WERI-Rb-1 (cell line): ENCODE measurements at regions not wholly inside any gene's neighbourhood (a gene's known extent, or its start where the extent isn't known, plus 50 kb on each side); places are given as distances from the start of the nearest gene placed in this dataset.

Source experiments
- DNase-seq: peaks from one replicate; pipeline ENCODE4 v3.0.0-alpha.2; 2020
- H3K27ac ChIP-seq: fragments of 250-450 bp; sonication (Bioruptor Pico); 2 replicates; pipeline ENCODE4 v1.5.1; 2020; ENCODE audit warnings: mild to moderate bottlenecking, moderate library complexity
- H3K27me3 ChIP-seq: fragments of 250-450 bp; sonication (Bioruptor Pico); 2 replicates; pipeline ENCODE4 v1.5.1; 2021; ENCODE audit warnings: mild to moderate bottlenecking, low read depth, moderate library complexity; ENCODE audit not compliant: insufficient read depth, severe bottlenecking
- H3K36me3 ChIP-seq: fragments of 250-450 bp; sonication (Bioruptor Pico); 2 replicates; pipeline ENCODE4 v1.5.1; 2020; ENCODE audit warnings: mild to moderate bottlenecking, moderate library complexity
- H3K4me3 ChIP-seq: 2 replicates; pipeline ENCODE4 v1.5.1; 2011; ENCODE audit warnings: low read depth, mild to moderate bottlenecking, control low read depth, low read length
- H3K9me3 ChIP-seq: fragments of 250-450 bp; sonication (Bioruptor Pico); 2 replicates; pipeline ENCODE4 v1.5.1; 2021; ENCODE audit warnings: mild to moderate bottlenecking, moderate library complexity; ENCODE audit not compliant: severe bottlenecking
- CTCF ChIP-seq: IDR thresholded peaks from 2 replicates; pipeline ENCODE4 v1.5.1; 2011; ENCODE audit warnings: low read depth, mild to moderate bottlenecking, control low read depth, inconsistent platforms, low read length

GRCh38 chr15:100777821-100778220, 101.8 kb upstream of the ALDH1A3 start:
- no peaks in the 10 kb centered on the region for H3K36me3 ChIP-seq
- no peak overlapping the region for H3K4me3 ChIP-seq
- H3K9me3 ChIP-seq: no peaks in the 10 kb centered on the region
- no peaks in the 10 kb centered on the region for H3K27me3 ChIP-seq
- DNase-seq: no peak
- H3K27ac ChIP-seq: no peak overlapping the region
- no peak for TF ChIP-seq CTCF

DNA sequence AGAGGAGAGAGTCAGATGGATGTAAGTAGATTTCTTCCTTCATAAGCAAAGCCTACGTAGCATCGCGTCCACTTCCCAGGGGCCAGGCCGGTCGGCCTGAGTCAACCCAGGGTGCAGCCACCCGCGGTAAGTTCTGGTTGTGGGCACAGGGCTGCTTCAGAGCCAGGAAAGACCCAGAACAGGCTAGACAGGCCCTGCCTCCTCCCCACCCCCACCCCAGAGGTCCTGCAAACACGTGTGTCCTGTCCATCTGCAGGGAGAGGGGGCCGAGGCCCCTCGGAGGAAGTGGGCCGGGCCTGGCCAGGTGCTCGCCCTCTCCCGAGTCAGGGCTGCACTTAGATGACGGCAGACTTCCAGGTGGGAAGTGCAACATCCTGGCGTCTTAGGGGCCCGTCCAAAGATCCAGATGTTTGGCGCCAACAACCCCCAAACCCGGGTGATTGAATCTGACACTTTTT, 100.8 kb upstream of the ALDH1A3 start:
- Histone ChIP-seq H3K4me3 (no peak overlapping the region), H3K9me3 (no peaks in the 10 kb centered on the region), H3K36me3 (no peaks in the 10 kb centered on the region), H3K27me3 (no peaks in the 10 kb centered on the region), H3K27ac (no peak overlapping the region)
- DNase-seq: no peak
- TF ChIP-seq CTCF: no peak

GRCh38 chr15:100779331-100780207, 100.1 kb upstream of the ALDH1A3 start:
- DNase-seq: no peak
- TF ChIP-seq CTCF: no peak

DNA sequence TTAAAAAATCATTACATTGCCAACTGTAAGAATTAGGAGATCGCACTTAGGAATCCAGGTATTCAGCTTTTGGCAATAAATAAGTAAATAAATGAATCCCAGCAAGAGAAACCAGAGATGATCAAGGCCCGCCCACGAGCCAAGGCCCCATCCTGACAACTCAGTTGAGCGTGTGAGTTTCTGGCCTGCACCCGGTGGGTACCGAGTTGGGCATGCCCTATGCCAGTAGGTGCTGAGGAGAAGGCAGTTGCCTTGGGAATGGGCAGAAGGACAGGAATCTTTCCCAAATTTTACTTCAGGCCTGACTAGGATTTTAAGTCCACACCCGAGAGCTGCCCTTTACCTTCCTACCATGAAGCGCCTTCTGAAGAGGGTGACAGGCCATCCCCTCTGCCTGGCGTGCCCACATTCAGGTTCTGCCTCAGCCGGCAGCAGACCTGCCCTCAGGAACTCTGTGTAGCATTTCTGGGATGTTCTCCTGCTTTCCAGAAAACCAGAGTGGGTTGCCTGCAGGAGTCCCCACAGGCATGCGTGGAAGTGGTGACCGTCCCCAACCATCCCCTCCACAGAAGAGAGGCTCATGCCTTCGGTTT, 99.3 kb upstream of the ALDH1A3 start:
- DNase-seq: no peak
- no peaks in the 10 kb centered on the region for H3K36me3 ChIP-seq

More at GRCh38 chr15:100779331-100780207, 100.1 kb upstream of the ALDH1A3 start:
- Histone ChIP-seq H3K9me3 (no peaks in the 10 kb centered on the region), H3K36me3 (no peaks in the 10 kb centered on the region), H3K27ac (no peak overlapping the region), H3K27me3 (no peaks in the 10 kb centered on the region), H3K4me3 (no peak overlapping the region)

More for the DNA sequence above, 99.3 kb upstream of the ALDH1A3 start:
- Histone ChIP-seq H3K9me3 (no peaks in the 10 kb centered on the region), H3K27me3 (no peaks in the 10 kb centered on the region), H3K4me3 (no peak overlapping the region), H3K27ac (no peak overlapping the region)
- TF ChIP-seq CTCF: no peak
